Right cardiac atrium (tissue), 5 donors: ENCODE measurements at regions not wholly inside any gene's neighbourhood (a gene's known extent, or its start where the extent isn't known, plus 50 kb on each side); places are given as distances from the start of the nearest gene placed in this dataset.
"Not testable (repeated sequence)": the region's sequence is repeated elsewhere in the genome, so short reads cannot be mapped to it uniquely, and the experiment has no call there.

Source experiments
- ATAC-seq, 2 donors: fragments of 200-7000 bp; cut with Tn5 transposase; one replicate each; pipeline versions ENCODE4 v1.8.0 to v1.9.1; 2020; ENCODE audit warnings: moderate library complexity in 2 of 2, mild to moderate bottlenecking in 1 of 2
- DNase-seq, 3 donors: peaks; one replicate each; pipeline ENCODE4 v3.0.0-alpha.2; 2020
- H3K27ac ChIP-seq: one replicate; pipeline ENCODE4 v1.5.1; 2013; ENCODE audit warnings: mild to moderate bottlenecking, low read length, control low read depth, moderate library complexity
- H3K27me3 ChIP-seq: one replicate; pipeline ENCODE4 v1.6.1; 2013; ENCODE audit not compliant: control insufficient read depth, insufficient read depth
- H3K4me1 ChIP-seq: one replicate; pipeline ENCODE4 v1.6.1; 2013; ENCODE audit warnings: low read length; ENCODE audit not compliant: control insufficient read depth, insufficient read depth
- H3K4me3 ChIP-seq: one replicate; pipeline ENCODE4 v1.5.1; 2013; ENCODE audit warnings: low read length, control low read depth
- H3K9me3 ChIP-seq: one replicate; pipeline ENCODE4 v1.6.1; 2013; ENCODE audit warnings: low read length; ENCODE audit not compliant: control insufficient read depth
- WGBS: extraction: QIAGEN DNeasy Blood & Tissue Kit; methylation state at CpG from one replicate; pipeline ENCODE4 v1.1.7; 2013; 5-methylcytosine and 5-hydroxymethylcytosine counted together
- intact Hi-C, 4 donors: fragments of 100-400 bp; cut with DNase I; formaldehyde crosslinking; loops; one replicate each; pipeline versions ENCODE4 v1.11.0 to v1.14.0; 2022 to 2023
- donor health status: healthy with polysubstance abuse.
- donor health status: DM: no; HTN: yes; CAD: no.
- donor health status: DM: no; HTN: no; CAD: no.
- donor health status: DM: no; HTN: yes; CAD: no; lungs with severe emphysema.
- donor health status: DM: yes; HTN: yes; CAD: no.

- ATAC-seq (no peak), DNase-seq (no peak)
- H3K27ac ChIP-seq: no peak overlapping the region
- WGBS: 80% methylated on average over 10 of the region's 10 CpGs
- intact Hi-C loops: no loop called here
- no peaks in the 10 kb centered on the region for H3K9me3 ChIP-seq
- H3K4me1 ChIP-seq: no peaks in the 10 kb centered on the region
- no peak overlapping the region for H3K4me3 ChIP-seq
- H3K27me3 ChIP-seq: no peaks in the 10 kb centered on the region
Observed at GRCh38 chr3:127072221-127072771, 89.4 kb downstream of the PLXNA1 start.

GRCh38 chr3:127072971-127073783 is 90.3 kb downstream of the PLXNA1 start:
- DNase-seq: peak in 1 of 3 donors; percentile 78
- H3K4me3 ChIP-seq: no peak overlapping the region
- no peaks in the 10 kb centered on the region for H3K9me3 ChIP-seq
- WGBS: 60% methylated on average over 16 of the region's 16 CpGs
- ATAC-seq: peak; percentile 29 to 60
- no peaks in the 10 kb centered on the region for H3K4me1 ChIP-seq
- H3K27ac ChIP-seq: no peak overlapping the region
- H3K27me3 ChIP-seq: no peaks in the 10 kb centered on the region
- intact Hi-C loops: no loop called here

- 65% methylated on average over 7 of the region's 7 CpGs for WGBS
- peak in 1 of 3 donors; percentile 45 for DNase-seq
Observed at GRCh38 chr3:127073941-127074820, 91.3 kb downstream of the PLXNA1 start.

GRCh38 chr3:127074900-127075360 is 92.0 kb downstream of the PLXNA1 start:
- peak in 2 of 3 donors; percentile 46 to 52 for DNase-seq
- H3K4me1 ChIP-seq: no peaks in the 10 kb centered on the region

More at GRCh38 chr3:127073941-127074820, 91.3 kb downstream of the PLXNA1 start:
- Histone ChIP-seq H3K27ac (no peak overlapping the region), H3K27me3 (no peaks in the 10 kb centered on the region), H3K4me3 (no peak overlapping the region), H3K4me1 (no peaks in the 10 kb centered on the region), H3K9me3 (no peaks in the 10 kb centered on the region)
- ATAC-seq: no peak
- intact Hi-C loops: no loop called here

GRCh38 chr3:127076166-127076992 is 93.5 kb downstream of the PLXNA1 start:
- H3K4me3 ChIP-seq, ATAC-seq, intact Hi-C loops, H3K9me3 ChIP-seq, H3K27ac ChIP-seq, H3K27me3 ChIP-seq, H3K4me1 ChIP-seq: not testable (repeated sequence)
- 92% methylated on average over 33 of the region's 34 CpGs for whole genome bisulfite sequencing
- DNase-seq: peak in 1 of 3 donors; percentile 39

More at GRCh38 chr3:127074900-127075360, 92.0 kb downstream of the PLXNA1 start:
- 69% methylated on average over 4 of the region's 4 CpGs for whole genome bisulfite sequencing
- Histone ChIP-seq H3K4me3 (no peak overlapping the region), H3K27ac (no peak overlapping the region), H3K27me3 (no peaks in the 10 kb centered on the region), H3K9me3 (no peaks in the 10 kb centered on the region)
- intact Hi-C loops: no loop called here
- ATAC-seq: peak; percentile 46 to 64

GRCh38 chr3:127077068-127077467 is 94.2 kb downstream of the PLXNA1 start:
- intact Hi-C loops: no loop called here
- WGBS: 96% methylated on average over 10 of the region's 10 CpGs
- no peak for DNase-seq

GRCh38 chr3:127077505-127078064 is 94.7 kb downstream of the PLXNA1 start:
- no peak for ATAC-seq
- no peaks in the 10 kb centered on the region for H3K27me3 ChIP-seq
- 89% methylated on average over 10 of the region's 10 CpGs for WGBS
- H3K4me3 ChIP-seq: no peak overlapping the region
- no peaks in the 10 kb centered on the region for H3K4me1 ChIP-seq
- DNase-seq: no peak
- intact Hi-C loops: no loop called here
- H3K27ac ChIP-seq: no peak overlapping the region
- H3K9me3 ChIP-seq: no peaks in the 10 kb centered on the region

More at GRCh38 chr3:127077068-127077467, 94.2 kb downstream of the PLXNA1 start:
- Histone ChIP-seq H3K9me3 (no peaks in the 10 kb centered on the region), H3K27me3 (no peaks in the 10 kb centered on the region), H3K27ac (no peak overlapping the region), H3K4me1 (no peaks in the 10 kb centered on the region), H3K4me3 (no peak overlapping the region)
- no peak for ATAC-seq

- no peaks in the 10 kb centered on the region for H3K27me3 ChIP-seq
- intact Hi-C loops: no loop called here
- no peaks in the 10 kb centered on the region for H3K4me1 ChIP-seq
- DNase-seq (no peak), ATAC-seq (no peak)
- H3K27ac ChIP-seq: no peak overlapping the region
- H3K4me3 ChIP-seq: no peak overlapping the region
- 84% methylated on average over 9 of the region's 9 CpGs for WGBS
- H3K9me3 ChIP-seq: no peaks in the 10 kb centered on the region
Observed at GRCh38 chr3:127078626-127079025, 95.7 kb downstream of the PLXNA1 start.

- no peak overlapping the region for H3K27ac ChIP-seq
- no peak for ATAC-seq
- no peaks in the 10 kb centered on the region for H3K27me3 ChIP-seq
- H3K4me3 ChIP-seq: no peak overlapping the region
- intact Hi-C loops: no loop called here
- no peak for DNase-seq
- H3K9me3 ChIP-seq: no peaks in the 10 kb centered on the region
- H3K4me1 ChIP-seq: no peaks in the 10 kb centered on the region
- WGBS: 85% methylated on average over 5 of the region's 5 CpGs
Observed at GRCh38 chr3:127079211-127079610, 96.3 kb downstream of the PLXNA1 start.
